IMR-90 (cell line): ENCODE measurements at regions not wholly inside any gene's neighbourhood (a gene's known extent, or its start where the extent isn't known, plus 50 kb on each side); places are given as distances from the start of the nearest gene placed in this dataset.
A peak's percentile ranks its signal among the peaks of the same experiment; 100 is the strongest.

ENCODE experiments used
- ATAC-seq: fragments of 200-7000 bp; cut with Tn5 transposase; 2 replicates; pipeline ENCODE4 v1.9.1; 2020; ENCODE audit warnings: low read depth, mild to moderate bottlenecking, moderate library complexity
- BruUV-seq: library from RNA; stranded (reverse); fragments of 400-500 nt; replicated peaks from 2 replicates; lab custom pipeline; 2021; lab: Mats Ljungman, UMichigan
- CTCF ChIA-PET: fragments of 300-600 bp; formaldehyde crosslinking; extraction: SDS; loops from one replicate; lab custom pipeline; 2021; ENCODE audit warnings: antibody characterized with exemption; lab: Yijun Ruan, JAX
- POLR2A ChIA-PET: fragments of 300-600 bp; sonication (Branson Sonifier 250); formaldehyde crosslinking; loops from one replicate; lab custom pipeline; 2022; ENCODE audit warnings: antibody characterized with exemption; ENCODE audit not compliant: unreplicated experiment; lab: Charles Lee
- DNase-seq: peaks from one replicate; pipeline ENCODE4 v3.0.0; 2013
- H2AFZ ChIP-seq: replicated peaks from 2 replicates; pipeline ENCODE3; 2013; ENCODE audit warnings: low read length, mild to moderate bottlenecking; ENCODE audit not compliant: poor library complexity
- H2AK5ac ChIP-seq: 2 replicates; pipeline ENCODE4 v1.6.1; 2013; ENCODE audit warnings: low read depth, low read length, inconsistent platforms
- H2AK9ac ChIP-seq: replicated peaks from 2 replicates; pipeline ENCODE3; 2013; ENCODE audit warnings: mild to moderate bottlenecking, low read depth, low read length, moderate library complexity; ENCODE audit not compliant: poor library complexity
- H2BK120ac ChIP-seq: 2 replicates; pipeline ENCODE4 v1.6.1; 2013; ENCODE audit warnings: low read depth, low read length, inconsistent platforms
- H2BK15ac ChIP-seq: 3 replicates; pipeline ENCODE4 v1.6.1; 2013; ENCODE audit warnings: low read depth, low read length, inconsistent platforms
- H2BK20ac ChIP-seq: 2 replicates; pipeline ENCODE4 v1.6.1; 2013; ENCODE audit warnings: low read depth, mild to moderate bottlenecking, inconsistent platforms, low read length, moderate library complexity
- H2BK5ac ChIP-seq: 2 replicates; pipeline ENCODE4 v1.6.1; 2013; ENCODE audit warnings: mild to moderate bottlenecking, low read depth, low read length, inconsistent platforms; ENCODE audit not compliant: poor library complexity, severe bottlenecking
- H3K14ac ChIP-seq: replicated peaks from 2 replicates; pipeline ENCODE4 v1.6.1; 2013; ENCODE audit warnings: low read depth, low read length, inconsistent platforms
- H3K18ac ChIP-seq: 2 replicates; pipeline ENCODE4 v1.6.1; 2013; ENCODE audit warnings: low read depth, low read length, control low read depth
- H3K23ac ChIP-seq: 2 replicates; pipeline ENCODE4 v1.6.1; 2013; ENCODE audit warnings: low read depth, low read length, inconsistent platforms
- H3K27ac ChIP-seq: 2 replicates; pipeline ENCODE4 v1.5.1; 2013; ENCODE audit warnings: mild to moderate bottlenecking, control low read depth, low read length; ENCODE audit not compliant: insufficient read depth
- H3K27me3 ChIP-seq: 2 replicates; pipeline ENCODE4 v1.6.1; 2013; ENCODE audit warnings: low read length; ENCODE audit not compliant: control insufficient read depth, insufficient read depth
- H3K36me3 ChIP-seq: 2 replicates; pipeline ENCODE4 v1.6.1; 2013; ENCODE audit warnings: low read length, mixed read lengths; ENCODE audit not compliant: control insufficient read depth, insufficient read depth
- H3K4ac ChIP-seq: 2 replicates; pipeline ENCODE4 v1.6.1; 2013; ENCODE audit warnings: low read depth, low read length, inconsistent platforms
- H3K4me1 ChIP-seq: 2 replicates; pipeline ENCODE4 v1.6.1; 2013; ENCODE audit warnings: low read length, mixed read lengths; ENCODE audit not compliant: control insufficient read depth, insufficient read depth
- H3K4me2 ChIP-seq: 2 replicates; pipeline ENCODE4 v1.6.1; 2013; ENCODE audit warnings: low read depth, mild to moderate bottlenecking, control low read depth, low read length, moderate library complexity
- H3K4me3 ChIP-seq: 2 replicates; pipeline ENCODE4 v1.5.1; 2013; ENCODE audit warnings: low read depth, mild to moderate bottlenecking, control low read depth, low read length, moderate library complexity; ENCODE audit not compliant: insufficient read depth
- H3K56ac ChIP-seq: 2 replicates; pipeline ENCODE4 v1.6.1; 2013; ENCODE audit warnings: low read length, inconsistent platforms; ENCODE audit not compliant: insufficient read depth; ENCODE audit errors: extremely low read depth
- H3K79me1 ChIP-seq, 2 experiments: 2 replicates each; pipeline ENCODE4 v1.6.1; 2013; ENCODE audit warnings: low read length in 2 of 2, inconsistent platforms in 1 of 2, low read depth in 1 of 2
- H3K9ac ChIP-seq: 2 replicates; pipeline ENCODE4 v1.6.1; 2013; ENCODE audit warnings: low read depth, low read length, control low read depth
- H3K9me1 ChIP-seq: 2 replicates; pipeline ENCODE4 v1.6.1; 2013; ENCODE audit warnings: low read length, inconsistent platforms; ENCODE audit not compliant: insufficient read depth
- H3K9me3 ChIP-seq: 2 replicates; pipeline ENCODE4 v1.6.1; 2013; ENCODE audit warnings: low read length; ENCODE audit not compliant: control insufficient read depth, insufficient read depth
- H4K20me1 ChIP-seq: 2 replicates; pipeline ENCODE4 v1.6.1; 2013; ENCODE audit warnings: low read length, inconsistent platforms; ENCODE audit not compliant: insufficient read depth
- H4K5ac ChIP-seq: 2 replicates; pipeline ENCODE4 v1.6.1; 2013; ENCODE audit warnings: mild to moderate bottlenecking, low read depth, low read length, control low read depth
- H4K8ac ChIP-seq, 2 experiments: 2 replicates each; pipeline ENCODE4 v1.6.1; 2013; ENCODE audit warnings: low read depth in 2 of 2, low read length in 2 of 2, control low read depth in 1 of 2, inconsistent platforms in 1 of 2
- H4K91ac ChIP-seq: 2 replicates; pipeline ENCODE4 v1.6.1; 2013; ENCODE audit warnings: low read depth, low read length, inconsistent platforms; ENCODE audit not compliant: insufficient read depth
- NFE2L2 ChIP-seq: fragments of 150-350 bp; IDR thresholded peaks from 2 replicates; pipeline ENCODE4 v1.6.1; 2016; ENCODE audit warnings: low read depth, mild to moderate bottlenecking, low read length
- RCOR1 ChIP-seq: IDR thresholded peaks from 2 replicates; pipeline ENCODE4 v1.6.1; 2012; ENCODE audit warnings: mild to moderate bottlenecking, low read length, improper control_type of control experiment; ENCODE audit not compliant: insufficient replicate concordance
- WGBS, 2 experiments: methylation state at CpG; one replicate each; pipeline versions ENCODE4 v1.1.5 to v1.1.7; 2013; ENCODE audit warnings: missing lambda C conversion rate in 2 of 2; ENCODE audit not compliant: insufficient read length in 1 of 2; ENCODE audit errors: extremely low coverage in 2 of 2; 5-methylcytosine and 5-hydroxymethylcytosine counted together
- dilution Hi-C: fragments of 300-500 bp; cut with HindIII; formaldehyde crosslinking; loops from one replicate; pipeline ENCODE4 v1.14.3; 2018; ENCODE audit warnings: low sequenced_read_pairs; ENCODE audit not compliant: unreplicated experiment
- in situ Hi-C: fragments of 300-500 bp; cut with MboI; formaldehyde crosslinking; loops from 3 replicates; pipeline ENCODE4 v1.14.3; 2019; ENCODE audit warnings: low sequenced_read_pairs, inconsistent platforms, mixed read lengths
- intact Hi-C: fragments of 100-400 bp; cut with micrococcal nuclease; formaldehyde crosslinking; loops from 2 replicates; pipeline ENCODE4 v1.10.0; 2022

- peak overlapping the region; percentile 26; the same call in 1 of the 2 replicates for H4K91ac ChIP-seq
- peak overlapping the region; percentile 24 to 51; a peak in 2 of 4 replicates for H4K8ac ChIP-seq
- no peaks in the 10 kb centered on the region for H3K27me3 ChIP-seq
- H3K9me3 ChIP-seq = no peaks in the 10 kb centered on the region
- peak overlapping the region; percentile 24; the same call in 1 of the 2 replicates for H2BK120ac ChIP-seq
- peak overlapping the region; percentile 61; the same call in 1 of the 2 replicates for H4K5ac ChIP-seq
- WGBS, 2 experiments = no CpG with 5 or more reads among the region's 5 CpGs
- H3K27ac ChIP-seq = no peak overlapping the region
- dilution Hi-C loops (no loop called here), in situ Hi-C loops (loop anchor here (25.0 kb wide), 1 partner anchor 916 kb away; no protein-coding TSS in a partner anchor), intact Hi-C loops (no loop called here)
- peaks cover 16% of the 10 kb centered on the region for H3K4me1 ChIP-seq
- no peak overlapping the region for H3K4me3 ChIP-seq
- no TSS peak for BruUV-seq
- 0 out of 2 replicates have a peak, but pooled peaks have one; percentile 8 for ATAC-seq
- no peak overlapping the region for H3K56ac ChIP-seq
- H3K79me1 ChIP-seq = no peaks in the 10 kb centered on the region
- H2AK5ac ChIP-seq = peak overlapping the region; percentile 50; the same call in 1 of the 2 replicates
- H2BK15ac ChIP-seq = 0 out of 3 replicates have a peak overlapping the region, but pooled peaks have one; percentile 11
- H3K9ac ChIP-seq = no peak overlapping the region
- H3K36me3 ChIP-seq = no peaks in the 10 kb centered on the region
- H2BK5ac ChIP-seq = peak overlapping the region; percentile 12
- H3K4ac ChIP-seq = 0 out of 2 replicates have a peak overlapping the region, but pooled peaks have one; percentile 1
- 0 out of 2 replicates have a peak overlapping the region, but pooled peaks have one; percentile 55 for H3K18ac ChIP-seq
- H3K4me2 ChIP-seq = no peak overlapping the region
- ChIA-PET CTCF (no interaction called here), POLR2A (no interaction called here)
- H3K14ac ChIP-seq = peak overlapping the region; percentile 5; the same call in 1 of the 2 replicates
- peak; percentile 65 for DNase-seq
- H2BK20ac ChIP-seq = no peak overlapping the region
- H2AFZ ChIP-seq = peak overlapping the region; percentile 29
- no peak overlapping the region for H3K23ac ChIP-seq
- H3K9me1 ChIP-seq = peaks cover 15% of the 10 kb centered on the region
- no peak for TF ChIP-seq RCOR1
- TF ChIP-seq NFE2L2 = no peak
- H4K20me1 ChIP-seq = no peaks in the 10 kb centered on the region
- peak overlapping the region; percentile 4 for H2AK9ac ChIP-seq
These were observed 61.3 kb upstream of the WDR26 start for GRCh38 chr1:224495866-224496265.
